ENCODE measurements at regions not wholly inside any gene's neighbourhood (a gene's known extent, or its start where the extent isn't known, plus 50 kb on each side); places are given as distances from the start of the nearest gene placed in this dataset.

- DNase-seq (ENCODE audit: low spot score), result no peak
- in situ Hi-C loops (cut with MboI; ENCODE audit: low pct_unique_long_range_greater_than_20kb, low sequenced_read_pairs, unreplicated experiment), result no loop called here
- no peak for TF ChIP-seq CTCF (IDR thresholded peaks at IDR 0.05; ENCODE audit: extremely low read depth, insufficient read depth, missing control alignments)
Observed at GRCh38 chr15:87602371-87602770, 654.2 kb downstream of the NTRK3 start.

GRCh38 chr15:87599616-87600015, 656.9 kb downstream of the NTRK3 start:
- in situ Hi-C loops (cut with MboI; ENCODE audit: low pct_unique_long_range_greater_than_20kb, low sequenced_read_pairs, unreplicated experiment), result no loop called here
- TF ChIP-seq CTCF (IDR thresholded peaks at IDR 0.05; ENCODE audit: extremely low read depth, insufficient read depth, missing control alignments), result no peak
- no peak for DNase-seq (ENCODE audit: low spot score)

- in situ Hi-C loops (cut with MboI; ENCODE audit: low pct_unique_long_range_greater_than_20kb, low sequenced_read_pairs, unreplicated experiment), result no loop called here
- no peak for DNase-seq (ENCODE audit: low spot score)
- TF ChIP-seq CTCF (IDR thresholded peaks at IDR 0.05; ENCODE audit: extremely low read depth, insufficient read depth, missing control alignments), result no peak
Observed at GRCh38 chr15:87597346-87598052, 659.0 kb downstream of the NTRK3 start.

GRCh38 chr15:87591582-87591981, 665.0 kb downstream of the NTRK3 start:
- in situ Hi-C loops (cut with MboI; ENCODE audit: low pct_unique_long_range_greater_than_20kb, low sequenced_read_pairs, unreplicated experiment), result no loop called here
- DNase-seq (ENCODE audit: low spot score), result no peak
- TF ChIP-seq CTCF (IDR thresholded peaks at IDR 0.05; ENCODE audit: extremely low read depth, insufficient read depth, missing control alignments), result no peak

GRCh38 chr15:87591042-87591441, 665.5 kb downstream of the NTRK3 start:
- no peak for TF ChIP-seq CTCF (IDR thresholded peaks at IDR 0.05; ENCODE audit: extremely low read depth, insufficient read depth, missing control alignments)
- DNase-seq (ENCODE audit: low spot score), result no peak

GRCh38 chr15:87589134-87589533, 667.4 kb downstream of the NTRK3 start:
- no peak for DNase-seq (ENCODE audit: low spot score)
- TF ChIP-seq CTCF (IDR thresholded peaks at IDR 0.05; ENCODE audit: extremely low read depth, insufficient read depth, missing control alignments), result no peak
- in situ Hi-C loops (cut with MboI; ENCODE audit: low pct_unique_long_range_greater_than_20kb, low sequenced_read_pairs, unreplicated experiment), result no loop called here

More at GRCh38 chr15:87591042-87591441, 665.5 kb downstream of the NTRK3 start:
- in situ Hi-C loops (cut with MboI; ENCODE audit: low pct_unique_long_range_greater_than_20kb, low sequenced_read_pairs, unreplicated experiment), result no loop called here
